ENCODE measurements at regions not wholly inside any gene's neighbourhood (a gene's known extent, or its start where the extent isn't known, plus 50 kb on each side); places are given as distances from the start of the nearest gene placed in this dataset.

DNA sequence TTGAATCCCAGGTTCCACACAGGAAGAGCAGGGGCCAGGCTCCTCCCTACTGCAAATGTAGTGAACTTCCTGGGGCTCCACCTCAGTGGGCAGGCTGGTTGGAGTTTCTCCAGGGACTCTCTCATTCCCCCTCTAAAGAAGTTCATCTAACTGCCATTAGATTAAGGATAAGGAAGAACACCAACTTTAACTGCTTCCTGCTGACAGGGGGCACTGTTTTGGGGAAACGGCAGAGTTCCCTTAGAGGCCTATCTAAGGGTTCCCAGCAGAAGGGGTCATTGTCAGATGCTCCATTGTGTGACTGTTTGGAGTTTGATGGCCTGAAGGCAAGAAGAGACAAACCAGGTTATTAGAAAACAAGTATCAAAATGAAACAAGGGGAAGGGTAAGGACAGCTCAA lies 2159.7 kb upstream of the PIK3C3 start:
- Histone ChIP-seq H3K27me3 (ENCODE audit: control insufficient read depth in 2 of 2, insufficient read depth in 1 of 2, low read length in 1 of 2) (no peaks in the 10 kb centered on the region), H3K36me3 (ENCODE audit: control insufficient read depth in 2 of 2, insufficient read depth in 2 of 2, low read length in 1 of 2) (no peaks in the 10 kb centered on the region), H3K4me3 (ENCODE audit: low read length in 2 of 2) (no peak overlapping the region), H3K4me1 (ENCODE audit: control insufficient read depth in 2 of 2, insufficient read depth in 2 of 2, low read length in 2 of 2) (peaks cover 0 to 4% of the 10 kb centered on the region in 2 donors), H3K27ac (ENCODE audit: low read depth in 1 of 2, low read length in 1 of 2) (no peak overlapping the region), H3K9me3 (ENCODE audit: control insufficient read depth in 2 of 2, insufficient read depth in 1 of 2, low read length in 1 of 2) (no peaks in the 10 kb centered on the region)
- no peak for DNase-seq (ENCODE audit: low read depth in 6 of 9, low spot score in 9 of 9)
- 94% methylated on average over 1 of the region's 1 CpG for WGBS

DNA sequence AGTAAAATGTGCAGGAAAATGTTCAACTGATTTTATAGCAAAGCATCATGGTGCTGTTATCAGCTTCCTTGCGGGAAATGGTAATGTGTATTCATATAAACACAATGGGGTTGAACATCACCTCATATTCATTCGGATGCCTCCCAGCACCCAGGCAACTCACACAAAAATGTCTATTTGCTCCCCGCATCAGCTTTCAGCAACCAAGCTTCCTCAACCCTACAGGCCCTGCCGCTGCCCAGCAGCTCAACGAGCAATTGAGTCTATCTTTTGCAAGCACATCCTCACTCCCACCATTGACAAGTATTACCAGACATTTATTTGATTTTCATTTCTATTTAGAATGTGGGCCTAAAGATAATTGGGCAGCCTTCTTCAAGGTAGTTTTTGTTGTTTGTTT lies 2161.4 kb upstream of the PIK3C3 start:
- no peak overlapping the region for H3K27ac ChIP-seq (ENCODE audit: low read depth in 1 of 2, low read length in 1 of 2)
- WGBS: 98% methylated on average over 5 of the region's 5 CpGs
- H3K27me3 ChIP-seq (ENCODE audit: control insufficient read depth in 2 of 2, insufficient read depth in 1 of 2, low read length in 1 of 2): no peaks in the 10 kb centered on the region
- no peak overlapping the region for H3K4me3 ChIP-seq (ENCODE audit: low read length in 2 of 2)
- H3K36me3 ChIP-seq (ENCODE audit: control insufficient read depth in 2 of 2, insufficient read depth in 2 of 2, low read length in 1 of 2): no peaks in the 10 kb centered on the region
- H3K9me3 ChIP-seq (ENCODE audit: control insufficient read depth in 2 of 2, insufficient read depth in 1 of 2, low read length in 1 of 2): no peaks in the 10 kb centered on the region
- DNase-seq (ENCODE audit: low read depth in 6 of 9, low spot score in 9 of 9): no peak
- H3K4me1 ChIP-seq (ENCODE audit: control insufficient read depth in 2 of 2, insufficient read depth in 2 of 2, low read length in 2 of 2): peaks cover 0 to 4% of the 10 kb centered on the region in 2 donors

- Histone ChIP-seq H3K27ac (ENCODE audit: low read depth in 1 of 2, low read length in 1 of 2) (no peak overlapping the region), H3K27me3 (ENCODE audit: control insufficient read depth in 2 of 2, insufficient read depth in 1 of 2, low read length in 1 of 2) (no peaks in the 10 kb centered on the region), H3K9me3 (ENCODE audit: control insufficient read depth in 2 of 2, insufficient read depth in 1 of 2, low read length in 1 of 2) (no peaks in the 10 kb centered on the region), H3K4me1 (ENCODE audit: control insufficient read depth in 2 of 2, insufficient read depth in 2 of 2, low read length in 2 of 2) (no peaks in the 10 kb centered on the region), H3K36me3 (ENCODE audit: control insufficient read depth in 2 of 2, insufficient read depth in 2 of 2, low read length in 1 of 2) (no peaks in the 10 kb centered on the region), H3K4me3 (ENCODE audit: low read length in 2 of 2) (no peak overlapping the region)
- 94% methylated on average over 1 of the region's 1 CpG for WGBS
- DNase-seq (ENCODE audit: low read depth in 6 of 9, low spot score in 9 of 9): no peak
These were observed 2166.7 kb upstream of the PIK3C3 start for GRCh38 chr18:39788383-39788782.

GRCh38 chr18:39786477-39786876 lies 2168.6 kb upstream of the PIK3C3 start:
- Histone ChIP-seq H3K27ac (ENCODE audit: low read depth in 1 of 2, low read length in 1 of 2) (no peak overlapping the region), H3K4me3 (ENCODE audit: low read length in 2 of 2) (no peak overlapping the region), H3K36me3 (ENCODE audit: control insufficient read depth in 2 of 2, insufficient read depth in 2 of 2, low read length in 1 of 2) (no peaks in the 10 kb centered on the region), H3K9me3 (ENCODE audit: control insufficient read depth in 2 of 2, insufficient read depth in 1 of 2, low read length in 1 of 2) (no peaks in the 10 kb centered on the region), H3K4me1 (ENCODE audit: control insufficient read depth in 2 of 2, insufficient read depth in 2 of 2, low read length in 2 of 2) (no peaks in the 10 kb centered on the region), H3K27me3 (ENCODE audit: control insufficient read depth in 2 of 2, insufficient read depth in 1 of 2, low read length in 1 of 2) (no peaks in the 10 kb centered on the region)
- no peak for DNase-seq (ENCODE audit: low read depth in 6 of 9, low spot score in 9 of 9)

DNA sequence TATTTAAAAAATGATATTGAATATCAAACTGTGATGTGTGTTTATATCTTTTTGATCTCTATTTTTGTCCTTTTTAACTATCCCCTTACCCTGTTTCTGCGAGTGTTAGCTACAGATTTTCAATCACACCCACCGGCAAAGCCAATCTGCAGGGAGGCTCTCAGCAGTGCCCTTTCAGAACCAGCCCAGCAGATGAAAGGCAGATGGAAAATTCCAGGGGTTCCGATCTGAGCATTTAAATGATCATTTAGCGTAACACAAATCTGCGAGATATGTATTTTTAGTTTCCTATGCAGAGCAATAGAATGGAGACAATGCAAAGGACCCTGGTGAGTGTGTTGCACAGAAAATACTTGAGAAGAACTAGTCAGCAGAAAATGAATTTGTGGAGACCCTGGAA lies 2170.5 kb upstream of the PIK3C3 start:
- H3K9me3 ChIP-seq (ENCODE audit: control insufficient read depth in 2 of 2, insufficient read depth in 1 of 2, low read length in 1 of 2): no peaks in the 10 kb centered on the region
- H3K4me3 ChIP-seq (ENCODE audit: low read length in 2 of 2): no peak overlapping the region
- no peaks in the 10 kb centered on the region for H3K27me3 ChIP-seq (ENCODE audit: control insufficient read depth in 2 of 2, insufficient read depth in 1 of 2, low read length in 1 of 2)
- DNase-seq (ENCODE audit: low read depth in 6 of 9, low spot score in 9 of 9): no peak
- H3K27ac ChIP-seq (ENCODE audit: low read depth in 1 of 2, low read length in 1 of 2): no peak overlapping the region
- no peaks in the 10 kb centered on the region for H3K4me1 ChIP-seq (ENCODE audit: control insufficient read depth in 2 of 2, insufficient read depth in 2 of 2, low read length in 2 of 2)
- no peaks in the 10 kb centered on the region for H3K36me3 ChIP-seq (ENCODE audit: control insufficient read depth in 2 of 2, insufficient read depth in 2 of 2, low read length in 1 of 2)
- WGBS: 95% methylated on average over 5 of the region's 5 CpGs

- DNase-seq (ENCODE audit: low read depth in 6 of 9, low spot score in 9 of 9): no peak
- no peak overlapping the region for H3K4me3 ChIP-seq (ENCODE audit: low read length in 2 of 2)
- no peaks in the 10 kb centered on the region for H3K27me3 ChIP-seq (ENCODE audit: control insufficient read depth in 2 of 2, insufficient read depth in 1 of 2, low read length in 1 of 2)
- no peak overlapping the region for H3K27ac ChIP-seq (ENCODE audit: low read depth in 1 of 2, low read length in 1 of 2)
- no peaks in the 10 kb centered on the region for H3K4me1 ChIP-seq (ENCODE audit: control insufficient read depth in 2 of 2, insufficient read depth in 2 of 2, low read length in 2 of 2)
- WGBS: 96% methylated on average over 6 of the region's 6 CpGs
- no peaks in the 10 kb centered on the region for H3K9me3 ChIP-seq (ENCODE audit: control insufficient read depth in 2 of 2, insufficient read depth in 1 of 2, low read length in 1 of 2)
- no peaks in the 10 kb centered on the region for H3K36me3 ChIP-seq (ENCODE audit: control insufficient read depth in 2 of 2, insufficient read depth in 2 of 2, low read length in 1 of 2)
These were observed 2173.5 kb upstream of the PIK3C3 start for GRCh38 chr18:39781565-39781964.

- DNase-seq (ENCODE audit: low read depth in 6 of 9, low spot score in 9 of 9): no peak
- no peak overlapping the region for H3K4me3 ChIP-seq (ENCODE audit: low read length in 2 of 2)
- 97% methylated on average over 4 of the region's 4 CpGs for WGBS
- H3K9me3 ChIP-seq (ENCODE audit: control insufficient read depth in 2 of 2, insufficient read depth in 1 of 2, low read length in 1 of 2): no peaks in the 10 kb centered on the region
- H3K4me1 ChIP-seq (ENCODE audit: control insufficient read depth in 2 of 2, insufficient read depth in 2 of 2, low read length in 2 of 2): no peaks in the 10 kb centered on the region
- H3K27ac ChIP-seq (ENCODE audit: low read depth in 1 of 2, low read length in 1 of 2): no peak overlapping the region
- no peaks in the 10 kb centered on the region for H3K36me3 ChIP-seq (ENCODE audit: control insufficient read depth in 2 of 2, insufficient read depth in 2 of 2, low read length in 1 of 2)
- H3K27me3 ChIP-seq (ENCODE audit: control insufficient read depth in 2 of 2, insufficient read depth in 1 of 2, low read length in 1 of 2): no peaks in the 10 kb centered on the region
These were observed 2174.3 kb upstream of the PIK3C3 start for GRCh38 chr18:39780774-39781173.

DNA sequence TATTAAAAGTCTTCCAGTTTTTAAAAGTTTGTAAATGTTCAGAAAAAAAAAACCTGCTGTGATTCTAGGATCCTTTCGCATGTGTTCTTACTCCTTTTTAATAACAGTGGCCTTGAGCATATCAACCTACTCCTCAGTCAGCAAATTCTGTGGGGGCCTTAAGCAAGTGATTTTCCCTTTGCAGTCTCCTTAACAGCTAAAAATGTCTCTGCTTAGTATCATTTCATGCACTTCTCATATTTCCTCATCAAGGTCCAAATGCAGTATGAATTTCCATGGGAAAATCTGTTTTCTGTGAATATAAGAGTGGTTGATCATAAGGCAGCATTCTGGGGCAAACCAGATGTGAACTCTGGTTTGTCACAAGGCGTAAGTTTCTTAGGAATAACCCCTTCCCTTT lies 2175.1 kb upstream of the PIK3C3 start:
- no peak for DNase-seq (ENCODE audit: low read depth in 6 of 9, low spot score in 9 of 9)
- H3K27ac ChIP-seq (ENCODE audit: low read depth in 1 of 2, low read length in 1 of 2): no peak overlapping the region
- H3K36me3 ChIP-seq (ENCODE audit: control insufficient read depth in 2 of 2, insufficient read depth in 2 of 2, low read length in 1 of 2): no peaks in the 10 kb centered on the region
- no peaks in the 10 kb centered on the region for H3K4me1 ChIP-seq (ENCODE audit: control insufficient read depth in 2 of 2, insufficient read depth in 2 of 2, low read length in 2 of 2)
- no peaks in the 10 kb centered on the region for H3K27me3 ChIP-seq (ENCODE audit: control insufficient read depth in 2 of 2, insufficient read depth in 1 of 2, low read length in 1 of 2)
- 98% methylated on average over 2 of the region's 2 CpGs for WGBS
- no peak overlapping the region for H3K4me3 ChIP-seq (ENCODE audit: low read length in 2 of 2)
- H3K9me3 ChIP-seq (ENCODE audit: control insufficient read depth in 2 of 2, insufficient read depth in 1 of 2, low read length in 1 of 2): no peaks in the 10 kb centered on the region

- H3K9me3 ChIP-seq (ENCODE audit: control insufficient read depth in 2 of 2, insufficient read depth in 1 of 2, low read length in 1 of 2): no peaks in the 10 kb centered on the region
- no peak for DNase-seq (ENCODE audit: low read depth in 6 of 9, low spot score in 9 of 9)
- no peak overlapping the region for H3K27ac ChIP-seq (ENCODE audit: low read depth in 1 of 2, low read length in 1 of 2)
- no peaks in the 10 kb centered on the region for H3K36me3 ChIP-seq (ENCODE audit: control insufficient read depth in 2 of 2, insufficient read depth in 2 of 2, low read length in 1 of 2)
- H3K4me3 ChIP-seq (ENCODE audit: low read length in 2 of 2): no peak overlapping the region
- H3K27me3 ChIP-seq (ENCODE audit: control insufficient read depth in 2 of 2, insufficient read depth in 1 of 2, low read length in 1 of 2): no peaks in the 10 kb centered on the region
- no peaks in the 10 kb centered on the region for H3K4me1 ChIP-seq (ENCODE audit: control insufficient read depth in 2 of 2, insufficient read depth in 2 of 2, low read length in 2 of 2)
These were observed 2178.3 kb upstream of the PIK3C3 start for GRCh38 chr18:39776766-39777165.

DNA sequence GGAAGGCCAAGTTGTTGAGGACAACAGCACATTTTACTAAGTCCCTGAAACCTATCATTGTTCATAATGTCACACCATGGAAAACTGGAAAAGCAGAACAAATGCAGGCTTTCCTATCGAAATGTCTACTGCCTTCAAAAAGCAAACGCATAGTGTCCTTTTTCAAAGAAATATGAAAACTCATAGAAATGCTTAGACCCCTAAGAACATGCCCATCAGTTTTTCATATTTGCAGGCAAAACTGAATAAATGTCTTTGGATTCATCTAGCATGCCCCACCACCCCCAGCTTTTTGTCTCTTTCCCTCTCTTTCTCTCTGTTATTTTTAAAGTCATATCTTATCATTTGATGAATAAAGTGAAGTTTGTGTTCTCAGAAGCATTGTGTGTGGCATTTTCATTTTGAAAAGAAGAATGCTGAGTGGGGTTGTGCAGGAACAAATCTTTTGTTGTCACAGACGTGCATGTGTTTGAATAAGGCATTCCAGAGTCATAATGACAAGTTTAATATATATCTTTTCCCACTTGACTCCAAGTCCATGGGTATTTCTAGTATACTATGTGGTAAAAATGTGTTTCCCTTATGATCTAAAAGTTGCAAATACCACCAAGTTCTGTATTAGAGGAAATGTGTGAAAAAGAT lies 2180.0 kb upstream of the PIK3C3 start:
- H3K27me3 ChIP-seq (ENCODE audit: control insufficient read depth in 2 of 2, insufficient read depth in 1 of 2, low read length in 1 of 2): no peaks in the 10 kb centered on the region
- no peak for DNase-seq (ENCODE audit: low read depth in 6 of 9, low spot score in 9 of 9)
- no peaks in the 10 kb centered on the region for H3K4me1 ChIP-seq (ENCODE audit: control insufficient read depth in 2 of 2, insufficient read depth in 2 of 2, low read length in 2 of 2)
- H3K36me3 ChIP-seq (ENCODE audit: control insufficient read depth in 2 of 2, insufficient read depth in 2 of 2, low read length in 1 of 2): no peaks in the 10 kb centered on the region
- H3K27ac ChIP-seq (ENCODE audit: low read depth in 1 of 2, low read length in 1 of 2): no peak overlapping the region
- H3K9me3 ChIP-seq (ENCODE audit: control insufficient read depth in 2 of 2, insufficient read depth in 1 of 2, low read length in 1 of 2): no peaks in the 10 kb centered on the region
- H3K4me3 ChIP-seq (ENCODE audit: low read length in 2 of 2): no peak overlapping the region
- WGBS: 93% methylated on average over 3 of the region's 3 CpGs

All from thymus (tissue), 11 donors.